NCI-H82 treated with DMSO at 0.1 percent for 48 hours (cell line): ENCODE measurements at regions not wholly inside any gene's neighbourhood (a gene's known extent, or its start where the extent isn't known, plus 50 kb on each side); places are given as distances from the start of the nearest gene placed in this dataset.
A peak's percentile ranks its signal among the peaks of the same experiment; 100 is the strongest.
"Not testable (repeated sequence)": the region's sequence is repeated elsewhere in the genome, so short reads cannot be mapped to it uniquely, and the experiment has no call there.

Experiments
- DNase-seq: peaks from one replicate; lab custom pipeline; 2025; ENCODE audit not compliant: unreplicated experiment; lab: John Stamatoyannopoulos, UW

DNA sequence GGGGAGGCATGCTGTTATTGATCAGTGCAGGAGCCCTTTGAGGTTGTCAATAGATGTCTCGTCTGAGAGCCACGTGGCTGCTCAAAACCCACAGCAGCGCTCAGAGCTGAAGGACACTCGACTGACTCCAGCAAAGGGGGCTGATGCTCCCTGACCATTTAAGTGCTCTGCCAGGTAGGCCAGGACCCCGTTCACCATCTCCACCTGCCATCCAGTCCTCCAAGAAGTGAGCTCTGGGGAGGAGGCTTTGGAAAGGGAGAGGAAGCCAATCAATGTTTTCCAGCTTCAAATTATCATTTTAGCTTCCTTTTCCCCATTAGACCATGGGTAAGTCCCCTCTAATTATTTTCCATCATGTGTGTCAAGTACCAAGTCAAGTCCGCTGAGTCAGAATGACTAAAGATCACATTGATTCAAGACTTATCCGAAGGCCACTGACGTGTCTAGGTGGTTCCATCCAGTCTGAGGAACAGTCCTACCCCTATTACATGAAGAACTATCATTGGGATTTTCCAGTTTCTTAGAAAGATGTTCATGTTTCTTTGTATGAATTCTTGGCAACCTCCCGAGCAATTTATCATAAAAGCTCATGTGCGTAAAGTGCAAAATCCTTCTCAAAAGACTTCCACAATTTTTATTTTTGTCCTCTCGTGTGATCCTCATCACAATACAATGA, 302.6 kb upstream of the LYZL1 start:
- no peak for DNase-seq

- DNase-seq = no peak
These were observed 302.0 kb upstream of the LYZL1 start for GRCh38 chr10:28986856-28987255.

GRCh38 chr10:28987555-28988320, 301.1 kb upstream of the LYZL1 start:
- no peak for DNase-seq

- DNase-seq = no peak
These were observed 299.9 kb upstream of the LYZL1 start for GRCh38 chr10:28988980-28989379.

DNA sequence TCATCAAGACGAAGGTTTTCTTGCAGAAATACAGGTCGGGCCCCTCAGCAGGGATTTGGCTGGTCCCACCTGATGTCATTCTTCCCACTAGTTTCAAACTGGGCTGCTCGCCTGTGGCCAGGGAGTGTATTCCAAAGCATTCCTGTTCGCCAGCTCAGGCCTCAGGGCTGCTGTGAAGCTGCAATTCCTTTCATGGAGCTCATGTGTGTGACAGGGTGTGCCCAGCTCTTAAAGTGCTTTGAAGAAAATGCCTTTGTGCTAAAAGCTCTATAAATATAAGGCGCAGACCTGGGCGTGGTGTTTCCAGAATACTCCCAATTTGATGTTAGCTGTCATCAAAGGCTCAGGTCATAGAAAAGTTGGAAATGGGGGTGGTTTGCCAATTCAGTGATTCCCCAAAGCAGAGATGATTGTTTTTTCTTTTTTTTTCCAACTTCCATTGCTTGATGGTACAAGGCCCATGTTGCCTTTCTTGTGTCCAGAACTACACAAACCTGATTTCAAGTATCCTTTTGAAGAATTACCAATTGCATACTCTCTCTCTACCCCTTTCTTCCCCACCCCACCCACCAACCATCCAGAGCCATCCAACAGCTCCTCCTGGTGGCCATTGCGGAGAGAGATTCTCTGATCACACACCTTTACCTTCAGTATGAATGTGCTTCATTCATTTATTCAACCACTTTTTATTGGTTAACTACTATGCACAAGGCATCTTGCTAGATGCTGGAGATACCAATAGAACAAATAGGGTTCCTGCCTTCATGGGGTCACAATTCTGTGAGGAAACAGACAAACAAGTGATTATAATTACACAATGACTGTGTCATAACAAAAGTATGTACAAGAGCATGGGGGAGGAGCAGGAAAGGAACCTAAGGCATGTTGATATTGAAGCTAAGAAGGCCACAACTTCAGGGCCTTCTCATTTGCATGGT, 297.3 kb upstream of the LYZL1 start:
- DNase-seq = peak; percentile 2

DNA sequence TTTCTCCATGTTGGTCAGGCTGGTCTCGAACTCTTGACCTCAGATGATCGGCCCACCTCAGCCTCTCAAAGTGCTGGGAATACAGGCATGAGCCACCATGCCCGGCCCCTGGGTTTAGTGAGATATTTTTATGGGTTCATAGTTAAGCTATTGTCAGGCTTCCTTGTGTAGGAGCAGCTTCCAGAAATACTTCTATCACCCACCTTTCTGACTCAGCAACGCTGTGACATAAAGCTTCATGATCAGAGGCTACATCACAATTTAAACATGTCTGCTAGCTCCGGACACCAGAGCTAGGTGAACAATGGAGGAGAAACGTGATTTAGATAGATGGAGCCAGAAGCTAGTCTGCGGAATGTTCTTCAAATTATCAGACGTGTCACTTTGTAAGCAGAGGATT, 295.8 kb upstream of the LYZL1 start:
- DNase-seq = no peak

DNA sequence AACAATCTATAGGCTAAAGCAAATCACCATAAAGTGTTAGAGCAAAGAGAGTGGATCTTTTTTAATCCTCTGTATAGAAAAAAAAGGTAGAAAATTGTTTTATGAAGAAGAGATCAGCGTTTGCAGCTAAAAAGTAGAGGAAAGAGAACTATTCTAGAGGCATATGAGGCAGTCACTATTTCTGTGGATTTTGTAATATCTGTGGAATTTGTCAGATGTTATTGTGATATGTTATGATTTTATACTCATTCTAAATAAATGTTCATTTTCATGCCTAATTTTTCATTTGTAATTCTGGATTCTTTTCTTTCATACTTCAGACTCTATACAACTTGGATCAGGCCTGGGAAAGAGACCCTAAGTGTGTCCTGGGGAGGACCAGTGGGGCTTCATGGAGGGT, 295.0 kb upstream of the LYZL1 start:
- no peak for DNase-seq

DNA sequence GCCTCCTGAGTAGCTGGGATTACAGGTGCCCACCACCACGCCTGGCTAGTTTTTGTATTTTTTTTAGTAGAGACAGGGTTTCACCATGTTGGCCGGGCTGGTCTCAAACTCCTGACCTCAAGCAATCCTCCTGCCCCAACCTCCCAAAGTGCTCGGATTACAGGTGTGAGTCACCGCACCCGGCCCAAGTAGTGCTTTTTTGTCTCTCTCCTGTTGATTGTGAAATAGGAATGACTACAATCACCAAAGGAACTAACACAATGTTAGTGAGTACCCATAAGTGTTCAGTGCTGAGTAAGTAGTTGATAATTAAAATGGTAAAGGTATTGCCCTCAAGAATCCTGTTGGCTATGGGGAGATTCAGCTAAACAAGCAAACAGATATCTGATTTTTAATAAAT, 294.1 kb upstream of the LYZL1 start:
- DNase-seq = not testable (repeated sequence)

DNA sequence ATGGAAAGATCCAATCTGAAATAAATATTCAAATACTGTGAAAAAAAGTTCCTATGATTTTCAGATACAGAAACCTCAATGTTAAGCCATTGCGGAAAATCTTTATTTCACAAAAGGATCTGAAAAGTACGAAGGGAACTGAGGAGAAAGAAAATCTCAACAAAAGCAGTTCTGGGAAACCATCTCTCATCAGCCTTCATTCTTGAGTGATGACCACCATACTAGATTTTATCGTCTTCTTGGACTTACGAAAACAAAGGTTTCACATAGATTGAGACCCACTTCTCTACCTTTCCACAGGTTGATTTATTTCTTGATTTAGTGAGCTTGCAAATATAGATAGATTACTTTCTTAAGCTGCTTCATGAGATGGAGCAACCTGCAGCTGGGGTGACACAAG, 293.4 kb upstream of the LYZL1 start:
- no peak for DNase-seq

GRCh38 chr10:28996345-28996744, 292.5 kb upstream of the LYZL1 start:
- no peak for DNase-seq

DNA sequence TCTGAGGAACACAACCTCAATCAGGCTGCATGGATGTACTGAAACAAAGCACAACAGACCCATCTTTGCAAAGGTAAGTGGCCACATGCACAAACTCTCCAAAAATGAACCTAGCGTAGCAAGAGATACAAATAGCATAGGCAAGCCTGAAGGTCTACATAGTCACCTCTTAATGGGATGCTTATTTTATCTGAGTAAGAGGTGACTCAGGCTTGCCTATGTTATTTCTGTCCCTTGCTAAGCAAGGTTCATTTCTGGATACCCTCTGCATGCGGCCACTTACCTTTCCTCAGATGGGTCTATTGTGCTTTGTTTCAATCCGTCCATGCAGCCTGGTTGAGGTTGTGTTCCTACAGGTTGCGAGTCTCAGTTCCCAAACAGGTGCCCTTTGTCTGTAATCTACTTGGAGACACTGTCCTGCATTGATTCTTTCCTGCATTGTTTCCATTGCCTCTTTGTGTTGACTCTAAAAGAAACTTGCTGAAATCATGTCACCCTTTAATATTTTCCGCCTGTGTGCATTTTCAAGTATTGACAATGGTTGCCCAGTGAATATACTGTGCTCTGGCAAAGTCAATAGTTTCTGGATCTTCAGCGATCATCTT, 291.8 kb upstream of the LYZL1 start:
- no peak for DNase-seq

DNA sequence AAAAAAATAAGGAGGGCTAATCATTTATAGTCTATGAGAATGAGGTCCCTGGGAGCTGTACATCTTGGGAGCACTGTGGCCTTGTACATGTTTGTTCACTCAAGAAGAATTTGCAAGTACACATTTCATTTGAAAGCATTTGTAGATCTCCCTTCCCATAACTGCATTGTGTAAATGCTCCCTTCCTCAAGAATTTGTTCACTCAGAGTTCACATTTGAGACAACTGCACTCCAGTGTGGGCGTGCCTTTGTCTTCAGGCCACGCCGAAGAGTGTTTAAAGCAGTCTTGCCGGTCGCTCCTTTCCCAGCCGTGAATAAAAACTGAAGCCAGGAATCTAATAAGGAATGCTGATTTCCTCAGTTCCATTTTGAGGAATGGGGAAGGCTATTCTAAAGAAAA, 291.1 kb upstream of the LYZL1 start:
- no peak for DNase-seq

DNA sequence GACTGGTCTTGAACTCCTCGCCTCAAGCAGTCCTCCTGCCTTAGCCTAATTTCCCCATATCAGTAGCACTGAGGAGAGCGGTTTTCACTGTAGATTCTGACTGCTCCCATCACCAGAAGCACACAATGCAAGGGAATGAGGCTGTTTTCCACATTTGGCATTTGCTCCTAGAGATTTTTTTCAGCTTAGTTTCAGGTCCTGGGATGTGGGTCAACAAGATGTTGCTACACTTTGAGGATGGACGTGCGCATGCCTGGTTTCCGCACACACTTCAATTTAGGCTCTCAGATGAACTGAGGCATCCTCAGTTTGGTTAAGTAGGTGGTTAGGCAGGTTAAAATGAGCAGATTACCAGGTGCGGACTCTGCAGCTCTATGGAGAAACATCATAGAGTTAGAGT, 287.1 kb upstream of the LYZL1 start:
- no peak for DNase-seq

DNA sequence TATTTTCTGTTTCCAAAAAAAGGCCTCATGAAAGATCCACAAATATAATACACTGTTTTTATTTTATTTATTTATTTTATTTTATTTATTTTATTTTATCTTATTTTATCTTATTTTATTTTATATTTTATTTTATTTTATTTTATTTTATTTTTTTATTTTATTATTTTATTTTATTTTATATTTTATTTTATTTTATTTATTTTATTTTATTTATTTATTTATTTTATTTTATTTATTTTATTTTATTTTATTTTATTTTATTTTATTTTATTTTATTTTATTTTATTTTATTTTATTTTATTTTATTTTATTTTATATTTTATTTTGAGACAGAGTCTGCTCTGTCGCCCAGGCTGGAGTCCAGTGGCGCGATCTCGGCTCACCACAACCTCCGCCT, 285.9 kb upstream of the LYZL1 start:
- not testable (repeated sequence) for DNase-seq

GRCh38 chr10:29005988-29006387, 282.9 kb upstream of the LYZL1 start:
- no peak for DNase-seq

- no peak for DNase-seq
These were observed 281.5 kb upstream of the LYZL1 start for GRCh38 chr10:29007370-29007747.

- no peak for DNase-seq
These were observed 280.9 kb upstream of the LYZL1 start for GRCh38 chr10:29007748-29008610.

GRCh38 chr10:29009464-29009863, 279.4 kb upstream of the LYZL1 start:
- DNase-seq = no peak

DNA sequence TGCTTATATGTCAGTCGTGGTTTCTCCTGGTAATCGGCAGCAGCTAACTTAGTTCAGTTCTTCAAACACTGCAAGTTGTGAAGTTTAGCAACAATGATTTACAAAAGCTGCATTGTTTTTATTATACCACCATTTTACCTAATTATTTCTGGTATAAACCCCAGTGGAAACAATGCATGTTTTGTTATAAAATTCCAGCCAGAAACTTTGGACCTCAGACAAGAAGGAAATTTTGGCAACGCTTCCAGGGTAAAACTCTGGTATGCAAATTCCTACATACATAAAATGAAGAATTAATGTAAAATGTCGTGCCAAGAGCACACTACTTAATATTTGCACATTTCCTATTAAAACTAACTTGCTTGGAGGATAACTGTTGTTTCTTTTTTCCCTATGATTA, 277.4 kb upstream of the LYZL1 start:
- DNase-seq = no peak

DNA sequence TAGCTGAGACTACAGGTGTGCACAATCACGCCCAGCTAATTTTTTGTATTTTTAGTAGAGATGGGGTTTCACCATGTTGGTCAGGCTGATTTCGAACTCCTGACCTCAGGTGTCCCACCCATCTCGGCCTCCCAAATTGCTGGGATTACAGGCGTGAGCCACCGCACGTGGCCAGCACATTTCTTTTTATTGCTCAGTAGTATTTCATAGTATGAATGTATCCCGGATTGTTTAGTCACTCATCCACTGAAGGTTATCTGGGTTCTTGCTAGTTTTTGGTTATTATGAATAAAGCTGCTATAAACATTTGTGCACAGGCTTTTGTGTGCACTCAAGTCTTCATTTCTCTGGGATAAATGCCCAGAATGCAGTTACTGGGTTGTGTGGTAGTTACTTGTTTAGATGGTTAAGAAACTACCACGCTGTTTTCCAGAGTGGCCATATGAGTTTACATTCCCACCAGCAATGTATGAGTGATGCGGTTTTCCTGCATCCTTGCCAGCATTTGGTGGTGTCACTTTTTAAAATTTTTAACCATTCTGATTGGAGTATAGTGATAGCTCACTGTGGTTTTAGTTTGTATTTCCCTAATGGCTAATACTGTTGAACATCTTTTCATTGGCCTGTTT, 275.8 kb upstream of the LYZL1 start:
- DNase-seq = no peak
